Breast epithelium (tissue), 4 donors: ENCODE measurements at regions not wholly inside any gene's neighbourhood (a gene's known extent, or its start where the extent isn't known, plus 50 kb on each side); places are given as distances from the start of the nearest gene placed in this dataset.
"Not testable (repeated sequence)": the region's sequence is repeated elsewhere in the genome, so short reads cannot be mapped to it uniquely, and the experiment has no call there.

ENCODE experiments used
- DNase-seq, 2 donors: peaks; one replicate each; pipeline ENCODE4 v3.0.0-alpha.2; 2019; ENCODE audit warnings: low spot score in 2 of 2
- H3K27ac ChIP-seq, 2 donors: fragments of 200-600 bp; sonication (generic) in 1 of 2; one replicate each; pipeline ENCODE4 v1.5.1; 2016 to 2019; ENCODE audit warnings: mild to moderate bottlenecking in 1 of 2
- H3K27me3 ChIP-seq, 2 donors: fragments of 200-600 bp; sonication (generic) in 1 of 2; one replicate each; pipeline versions ENCODE4 v1.5.1 to v1.6.0; 2017 to 2019; ENCODE audit warnings: control low read depth in 1 of 2, mild to moderate bottlenecking in 1 of 2
- H3K36me3 ChIP-seq: fragments of 200-600 bp; one replicate; pipeline ENCODE4 v1.5.1; 2019
- H3K4me1 ChIP-seq, 2 donors: fragments of 200-600 bp; sonication (generic); one replicate each; pipeline ENCODE4 v1.5.1; 2016 to 2019; ENCODE audit warnings: control low read depth in 1 of 2
- H3K4me3 ChIP-seq, 3 donors: fragments of 200-600 bp; sonication (generic); 1 replicate in 2 of 3; 2 replicates in 1 of 3; pipeline ENCODE4 v1.5.1; 2016 to 2019; ENCODE audit warnings: mild to moderate bottlenecking in 3 of 3, moderate library complexity in 2 of 3
- H3K9me3 ChIP-seq, 2 donors: fragments of 200-600 bp; sonication (generic) in 1 of 2; one replicate each; pipeline ENCODE4 v1.5.1; 2016 to 2019; ENCODE audit warnings: control low read depth in 1 of 2
- CTCF ChIP-seq, 3 donors: fragments of 450-650 bp; IDR thresholded peaks; one replicate each; pipeline ENCODE4 v1.5.1; 2016 to 2017; ENCODE audit warnings: antibody characterized with exemption in 3 of 3, mild to moderate bottlenecking in 3 of 3, moderate library complexity in 3 of 3
- POLR2A ChIP-seq: fragments of 450-650 bp; IDR thresholded peaks from one replicate; pipeline ENCODE4 v1.6.1; 2016; ENCODE audit warnings: antibody characterized with exemption, mild to moderate bottlenecking, moderate library complexity
- POLR2AphosphoS5 ChIP-seq, 3 donors: sonication (generic); formaldehyde crosslinking; IDR thresholded peaks; one replicate each; pipeline ENCODE4 v1.6.1; 2017; ENCODE audit warnings: antibody characterized with exemption in 3 of 3
- intact Hi-C: fragments of 100-400 bp; cut with DNase I; formaldehyde crosslinking; loops from one replicate; pipeline ENCODE4 v1.15.1; 2023; ENCODE audit warnings: low total_unique reads

GRCh38 chr13:65936249-65936648 lies 1293.9 kb downstream of the PCDH9 start:
- intact Hi-C loops: no loop called here
- Histone ChIP-seq H3K27me3 (no peaks in the 10 kb centered on the region), H3K9me3 (no peaks in the 10 kb centered on the region), H3K4me1 (no peaks in the 10 kb centered on the region), H3K4me3 (no peak overlapping the region), H3K27ac (no peak overlapping the region), H3K36me3 (no peaks in the 10 kb centered on the region)
- DNase-seq: no peak
- TF ChIP-seq POLR2A (no peak), CTCF (IDR thresholded peaks at IDR 0.05) (no peak), POLR2AphosphoS5 (IDR thresholded peaks at IDR 0.05) (no peak)

DNA sequence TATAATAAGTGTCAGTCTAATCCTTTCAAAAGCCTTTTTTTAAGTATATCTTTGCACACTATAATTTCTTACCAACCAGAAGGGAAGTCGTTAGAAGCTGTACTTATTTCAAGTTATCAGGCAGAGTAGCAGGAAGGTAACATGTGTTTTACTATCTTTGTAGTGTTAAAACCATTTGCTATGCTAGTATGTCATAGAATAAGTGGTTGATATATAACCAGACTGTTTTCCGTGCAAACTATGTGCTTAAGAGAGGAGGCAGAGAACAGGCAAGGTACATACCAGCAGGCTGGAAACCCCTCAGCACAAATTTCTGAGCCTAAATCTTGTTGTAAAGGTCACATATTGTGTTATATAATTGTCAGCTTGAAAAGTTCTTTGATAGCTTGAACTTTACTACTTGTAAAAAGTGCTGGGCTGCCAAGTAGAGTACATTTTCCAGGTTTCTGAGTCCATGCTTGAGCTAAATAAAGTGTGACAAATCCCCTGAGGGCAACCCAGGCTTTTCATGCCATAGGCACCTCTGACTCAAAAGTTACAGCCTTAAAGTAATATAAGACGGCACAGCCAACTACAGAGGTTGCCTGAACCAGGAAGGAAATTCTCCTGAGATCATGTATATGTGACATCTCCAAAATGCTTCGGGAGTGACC lies 1297.4 kb downstream of the PCDH9 start:
- Histone ChIP-seq H3K36me3 (no peaks in the 10 kb centered on the region), H3K4me3 (no peak overlapping the region), H3K9me3 (no peaks in the 10 kb centered on the region), H3K4me1 (no peaks in the 10 kb centered on the region), H3K27me3 (no peaks in the 10 kb centered on the region), H3K27ac (no peak overlapping the region)
- TF ChIP-seq POLR2A (no peak), POLR2AphosphoS5 (IDR thresholded peaks at IDR 0.05) (no peak), CTCF (IDR thresholded peaks at IDR 0.05) (no peak)
- intact Hi-C loops: no loop called here
- DNase-seq: no peak

DNA sequence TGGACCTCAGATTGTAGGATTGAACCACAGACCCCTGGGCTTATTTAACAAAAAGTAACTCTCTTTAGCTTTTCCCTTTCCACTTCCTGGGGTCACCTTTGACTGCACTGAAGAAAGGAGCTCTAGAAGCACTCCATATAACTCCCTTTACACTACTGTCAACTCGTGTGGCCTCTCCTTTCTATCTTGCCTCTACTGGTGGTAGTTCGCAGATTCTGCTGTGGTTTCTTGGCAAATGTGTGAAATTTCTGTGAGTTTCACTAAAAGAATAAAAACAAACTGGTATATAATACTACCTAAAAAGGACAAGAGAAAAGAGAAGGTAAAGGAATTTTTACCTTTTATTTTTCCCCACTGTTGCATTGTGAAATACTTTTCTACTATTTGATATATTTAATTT lies 1298.1 kb downstream of the PCDH9 start:
- Histone ChIP-seq H3K27ac (no peak overlapping the region), H3K27me3 (no peaks in the 10 kb centered on the region), H3K36me3 (no peaks in the 10 kb centered on the region), H3K9me3 (no peaks in the 10 kb centered on the region), H3K4me1 (no peaks in the 10 kb centered on the region), H3K4me3 (no peak overlapping the region)
- intact Hi-C loops: no loop called here
- DNase-seq: no peak
- TF ChIP-seq POLR2AphosphoS5 (IDR thresholded peaks at IDR 0.05) (no peak), CTCF (IDR thresholded peaks at IDR 0.05) (no peak), POLR2A (no peak)

DNA sequence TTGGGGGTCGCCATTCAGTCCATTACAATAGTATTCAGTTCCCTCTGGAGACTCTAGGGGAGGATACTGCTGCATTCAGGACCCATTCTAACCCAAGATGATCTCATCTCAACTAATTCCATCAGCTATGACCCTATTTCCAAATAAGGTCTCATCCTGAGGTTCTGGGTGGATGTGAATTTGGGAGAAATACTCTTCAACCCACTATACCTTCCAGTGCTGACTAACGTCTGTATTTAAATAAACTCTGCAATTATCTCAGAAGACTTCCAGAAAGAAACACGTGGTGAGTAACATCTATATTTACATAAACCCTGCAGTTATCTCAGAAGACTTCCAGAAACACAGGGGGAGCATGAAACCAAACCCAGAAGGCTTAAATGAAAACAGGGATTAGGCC lies 1300.7 kb downstream of the PCDH9 start:
- H3K27me3 ChIP-seq: no peaks in the 10 kb centered on the region
- TF ChIP-seq POLR2A: no peak
- no peak for TF ChIP-seq CTCF (IDR thresholded peaks at IDR 0.05)
- TF ChIP-seq POLR2AphosphoS5 (IDR thresholded peaks at IDR 0.05): no peak
- H3K4me3 ChIP-seq: no peak overlapping the region
- H3K9me3 ChIP-seq: no peaks in the 10 kb centered on the region
- intact Hi-C loops: no loop called here
- no peaks in the 10 kb centered on the region for H3K4me1 ChIP-seq
- no peak overlapping the region for H3K27ac ChIP-seq
- H3K36me3 ChIP-seq: no peaks in the 10 kb centered on the region
- DNase-seq: no peak

GRCh38 chr13:65926750-65927171 lies 1303.4 kb downstream of the PCDH9 start:
- intact Hi-C loops: no loop called here
- Histone ChIP-seq H3K27ac (no peak overlapping the region), H3K4me1 (no peaks in the 10 kb centered on the region), H3K27me3 (no peaks in the 10 kb centered on the region), H3K9me3 (no peaks in the 10 kb centered on the region), H3K36me3 (no peaks in the 10 kb centered on the region), H3K4me3 (no peak overlapping the region)
- TF ChIP-seq POLR2A (no peak), POLR2AphosphoS5 (IDR thresholded peaks at IDR 0.05) (no peak), CTCF (IDR thresholded peaks at IDR 0.05) (no peak)
- no peak for DNase-seq

DNA sequence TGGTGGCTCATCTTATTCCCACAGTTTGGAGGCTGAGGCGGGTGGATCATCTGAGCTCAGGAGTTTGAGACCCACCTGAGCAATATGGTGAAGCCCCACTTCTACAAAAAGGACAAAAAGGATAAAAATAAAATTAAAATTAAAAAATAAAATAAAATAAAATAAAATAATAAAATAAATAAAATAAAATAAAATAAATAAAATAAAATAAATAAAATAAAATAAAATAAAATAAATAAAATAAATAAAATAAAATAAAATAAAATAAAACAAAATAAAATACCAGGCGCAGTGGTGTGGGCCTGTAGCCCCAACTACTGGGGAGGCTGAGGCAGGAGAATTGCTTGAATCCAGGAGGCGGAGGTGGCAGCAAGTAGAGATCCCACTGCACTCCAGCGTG lies 1307.3 kb downstream of the PCDH9 start:
- H3K9me3 ChIP-seq, H3K27ac ChIP-seq, H3K27me3 ChIP-seq, H3K4me1 ChIP-seq, DNase-seq, intact Hi-C loops, H3K36me3 ChIP-seq, H3K4me3 ChIP-seq: not testable (repeated sequence)
